Left lung (tissue), 4 donors: ENCODE measurements at regions not wholly inside any gene's neighbourhood (a gene's known extent, or its start where the extent isn't known, plus 50 kb on each side); places are given as distances from the start of the nearest gene placed in this dataset.
A peak's percentile ranks its signal among the peaks of the same experiment; 100 is the strongest.

ENCODE experiments used
- ATAC-seq: fragments of 200-7000 bp; cut with Tn5 transposase; one replicate; pipeline ENCODE4 v1.9.1; 2020; ENCODE audit warnings: moderate library complexity
- DNase-seq, 4 donors: peaks; one replicate each; pipeline ENCODE4 v3.0.0-alpha.2; 2013 to 2020
- H3K27ac ChIP-seq, 2 donors: fragments of 200-600 bp; sonication (generic) in 1 of 2; one replicate each; pipeline versions ENCODE4 v1.5.0 to v1.8.0; 2020 to 2021
- H3K27me3 ChIP-seq, 2 donors: fragments of 200-600 bp; sonication (generic) in 1 of 2; one replicate each; pipeline versions ENCODE4 v1.5.0 to v1.8.0; 2020 to 2021
- H3K36me3 ChIP-seq, 2 donors: fragments of 200-600 bp; sonication (generic) in 1 of 2; one replicate each; pipeline versions ENCODE4 v1.5.0 to v1.8.0; 2020 to 2021
- H3K4me1 ChIP-seq, 2 donors: fragments of 200-600 bp; one replicate each; pipeline ENCODE4 v1.8.0; 2021
- H3K4me3 ChIP-seq, 2 donors: fragments of 200-600 bp; sonication (generic) in 1 of 2; one replicate each; pipeline versions ENCODE4 v1.5.0 to v1.8.0; 2020 to 2021; ENCODE audit warnings: mild to moderate bottlenecking in 1 of 2
- H3K9me3 ChIP-seq, 2 donors: fragments of 200-600 bp; sonication (generic) in 1 of 2; one replicate each; pipeline versions ENCODE4 v1.5.0 to v1.8.0; 2020 to 2021
- intact Hi-C, 2 donors: fragments of 100-400 bp; cut with DNase I; formaldehyde crosslinking; loops; one replicate each; pipeline versions ENCODE4 v1.11.2 to v1.14.2; 2022
- TF ChIP-seq, protein P1 (sequence below), 2 donors: fragments of 200-600 bp; sonication (generic) in 1 of 2; IDR thresholded peaks; one replicate each; pipeline versions ENCODE4 v1.5.0 to v1.8.0; 2021; ENCODE audit warnings: antibody characterized with exemption in 2 of 2
- donor health status: DM: no; HTN: yes; CAD: no.
- donor health status: DM: no; HTN: no; CAD: no.

DNA sequence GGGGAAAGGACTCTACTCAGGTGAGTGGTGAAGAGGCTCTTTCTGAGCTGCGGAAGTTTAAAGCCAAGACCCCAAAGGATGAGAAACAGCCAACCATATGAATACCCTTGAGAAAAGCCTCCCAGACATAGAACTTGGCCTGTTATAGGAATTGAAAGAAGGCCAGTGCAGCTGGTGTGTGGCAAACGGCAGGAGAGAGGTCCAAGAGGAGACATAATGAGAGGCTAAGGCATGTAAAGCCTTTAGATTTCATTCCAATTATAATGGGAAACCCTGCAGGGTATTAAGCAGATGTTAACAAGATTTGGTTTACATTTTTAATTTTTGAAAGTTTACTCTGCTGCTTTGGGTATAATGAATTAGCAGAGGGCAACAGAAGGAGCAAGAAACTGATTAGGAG is 552.1 kb upstream of the FBXO33 start:
- H3K4me1 ChIP-seq = no peaks in the 10 kb centered on the region
- H3K36me3 ChIP-seq = no peaks in the 10 kb centered on the region
- H3K27me3 ChIP-seq = no peaks in the 10 kb centered on the region
- intact Hi-C loops = no loop called here
- ATAC-seq = no peak
- no peak for DNase-seq
- H3K27ac ChIP-seq = no peak overlapping the region
- no peak overlapping the region for H3K4me3 ChIP-seq
- H3K9me3 ChIP-seq = no peaks in the 10 kb centered on the region
- TF ChIP-seq, protein P1, sequence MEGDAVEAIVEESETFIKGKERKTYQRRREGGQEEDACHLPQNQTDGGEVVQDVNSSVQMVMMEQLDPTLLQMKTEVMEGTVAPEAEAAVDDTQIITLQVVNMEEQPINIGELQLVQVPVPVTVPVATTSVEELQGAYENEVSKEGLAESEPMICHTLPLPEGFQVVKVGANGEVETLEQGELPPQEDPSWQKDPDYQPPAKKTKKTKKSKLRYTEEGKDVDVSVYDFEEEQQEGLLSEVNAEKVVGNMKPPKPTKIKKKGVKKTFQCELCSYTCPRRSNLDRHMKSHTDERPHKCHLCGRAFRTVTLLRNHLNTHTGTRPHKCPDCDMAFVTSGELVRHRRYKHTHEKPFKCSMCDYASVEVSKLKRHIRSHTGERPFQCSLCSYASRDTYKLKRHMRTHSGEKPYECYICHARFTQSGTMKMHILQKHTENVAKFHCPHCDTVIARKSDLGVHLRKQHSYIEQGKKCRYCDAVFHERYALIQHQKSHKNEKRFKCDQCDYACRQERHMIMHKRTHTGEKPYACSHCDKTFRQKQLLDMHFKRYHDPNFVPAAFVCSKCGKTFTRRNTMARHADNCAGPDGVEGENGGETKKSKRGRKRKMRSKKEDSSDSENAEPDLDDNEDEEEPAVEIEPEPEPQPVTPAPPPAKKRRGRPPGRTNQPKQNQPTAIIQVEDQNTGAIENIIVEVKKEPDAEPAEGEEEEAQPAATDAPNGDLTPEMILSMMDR (IDR thresholded peaks at IDR 0.05) = no peak

GRCh38 chr14:39977198-39977597 is 545.0 kb upstream of the FBXO33 start:
- TF ChIP-seq, protein P1 (IDR thresholded peaks at IDR 0.05) = no peak
- no peak for DNase-seq
- intact Hi-C loops = no loop called here
- Histone ChIP-seq H3K36me3 (no peaks in the 10 kb centered on the region), H3K27ac (no peak overlapping the region), H3K4me3 (no peak overlapping the region), H3K9me3 (no peaks in the 10 kb centered on the region), H3K27me3 (no peaks in the 10 kb centered on the region), H3K4me1 (no peaks in the 10 kb centered on the region)
- ATAC-seq = no peak

DNA sequence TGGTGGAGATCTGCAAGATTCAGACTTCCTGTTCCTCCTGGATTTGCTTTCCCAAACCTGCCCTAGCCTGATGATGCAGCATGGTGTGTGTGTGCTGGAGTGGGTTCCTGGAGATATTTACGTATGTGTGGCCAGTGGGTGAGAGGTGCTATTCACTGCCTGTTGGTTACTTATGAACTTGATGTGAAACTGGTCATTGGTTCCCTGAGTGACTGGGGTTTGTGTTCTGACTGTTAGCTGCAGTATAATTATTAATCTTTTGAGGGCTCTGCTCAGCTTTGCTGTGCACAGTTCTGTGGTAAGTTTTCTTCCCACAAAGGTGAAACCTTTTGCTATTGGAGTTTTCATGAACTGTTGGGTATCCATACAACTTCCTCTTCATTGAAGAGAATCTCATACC is 541.8 kb upstream of the FBXO33 start:
- Histone ChIP-seq H3K27me3 (no peaks in the 10 kb centered on the region), H3K27ac (no peak overlapping the region), H3K4me1 (no peaks in the 10 kb centered on the region), H3K36me3 (no peaks in the 10 kb centered on the region), H3K4me3 (no peak overlapping the region), H3K9me3 (no peaks in the 10 kb centered on the region)
- DNase-seq (peak in 1 of 4 donors; percentile 10), ATAC-seq (no peak)
- intact Hi-C loops = no loop called here
- TF ChIP-seq, protein P1 (IDR thresholded peaks at IDR 0.05) = no peak

DNA sequence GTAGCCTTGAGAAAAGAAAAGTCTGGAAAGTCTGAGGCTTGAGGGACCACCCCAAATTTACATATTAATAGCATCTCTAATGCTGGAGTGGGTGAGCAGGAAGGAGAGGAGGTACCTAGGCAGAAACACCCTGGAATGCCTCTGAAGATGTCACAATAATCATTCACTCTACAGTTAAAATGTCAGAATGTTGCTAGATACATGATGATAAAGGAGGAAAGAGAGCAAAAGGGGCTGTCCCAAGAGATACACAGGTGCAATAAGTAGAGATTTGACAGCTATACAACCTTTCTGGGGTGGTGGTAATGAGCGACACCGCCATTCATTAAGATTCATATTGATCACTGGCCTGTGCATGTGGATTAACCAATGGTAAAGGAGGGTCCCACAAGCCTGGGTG is 540.5 kb upstream of the FBXO33 start:
- TF ChIP-seq, protein P1 (IDR thresholded peaks at IDR 0.05) = no peak
- no peak overlapping the region for H3K4me3 ChIP-seq
- H3K9me3 ChIP-seq = no peaks in the 10 kb centered on the region
- DNase-seq (no peak), ATAC-seq (no peak)
- no peaks in the 10 kb centered on the region for H3K4me1 ChIP-seq
- H3K36me3 ChIP-seq = no peaks in the 10 kb centered on the region
- no peaks in the 10 kb centered on the region for H3K27me3 ChIP-seq
- H3K27ac ChIP-seq = no peak overlapping the region
- intact Hi-C loops = no loop called here

DNA sequence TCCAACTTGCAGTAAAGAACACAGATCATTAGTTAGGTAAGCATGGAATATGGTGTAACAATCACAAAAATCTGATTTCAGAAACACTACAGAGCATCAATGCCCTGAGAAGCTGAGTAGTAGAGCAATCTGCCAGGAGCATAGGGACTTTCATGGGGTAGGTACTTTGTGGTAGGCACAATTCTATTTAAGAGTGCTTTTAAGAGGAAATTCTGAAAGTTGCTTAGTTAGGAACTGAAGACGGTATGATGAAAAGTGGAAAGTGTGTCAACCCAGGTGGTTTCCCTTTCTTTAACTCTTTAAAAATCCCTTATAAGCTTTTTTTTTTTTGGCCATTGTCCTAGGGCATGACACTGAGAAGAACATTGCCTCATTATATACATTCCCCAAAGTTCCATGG is 535.7 kb upstream of the FBXO33 start:
- no peaks in the 10 kb centered on the region for H3K27me3 ChIP-seq
- DNase-seq = no peak
- no peaks in the 10 kb centered on the region for H3K4me1 ChIP-seq
- intact Hi-C loops = no loop called here
- no peak for ATAC-seq
- H3K4me3 ChIP-seq = no peak overlapping the region
- H3K27ac ChIP-seq = no peak overlapping the region
- no peaks in the 10 kb centered on the region for H3K9me3 ChIP-seq
- no peaks in the 10 kb centered on the region for H3K36me3 ChIP-seq
- TF ChIP-seq, protein P1 (IDR thresholded peaks at IDR 0.05) = no peak
